ENCODE measurements at regions not wholly inside any gene's neighbourhood (a gene's known extent, or its start where the extent isn't known, plus 50 kb on each side); places are given as distances from the start of the nearest gene placed in this dataset.
"Not testable (repeated sequence)": the region's sequence is repeated elsewhere in the genome, so short reads cannot be mapped to it uniquely, and the experiment has no call there.

- H3K27me3 Mint-ChIP-seq (ENCODE audit: insufficient read depth): peaks cover 2% of the 10 kb centered on the region
- H3K9me3 Mint-ChIP-seq: no peaks in the 10 kb centered on the region
- no peak overlapping the region for H3K27ac Mint-ChIP-seq
- no peak for DNase-seq (ENCODE audit: low spot score)
- intact Hi-C loops (cut with micrococcal nuclease): no loop called here
- no peaks in the 10 kb centered on the region for H3K4me1 Mint-ChIP-seq (ENCODE audit: low read depth)
- H3K36me3 Mint-ChIP-seq (ENCODE audit: low read depth): no peaks in the 10 kb centered on the region
- no peak overlapping the region for H3K4me3 Mint-ChIP-seq
Measured at GRCh38 chr1:100643471-100644196, 75.9 kb upstream of the VCAM1 start.

DNA sequence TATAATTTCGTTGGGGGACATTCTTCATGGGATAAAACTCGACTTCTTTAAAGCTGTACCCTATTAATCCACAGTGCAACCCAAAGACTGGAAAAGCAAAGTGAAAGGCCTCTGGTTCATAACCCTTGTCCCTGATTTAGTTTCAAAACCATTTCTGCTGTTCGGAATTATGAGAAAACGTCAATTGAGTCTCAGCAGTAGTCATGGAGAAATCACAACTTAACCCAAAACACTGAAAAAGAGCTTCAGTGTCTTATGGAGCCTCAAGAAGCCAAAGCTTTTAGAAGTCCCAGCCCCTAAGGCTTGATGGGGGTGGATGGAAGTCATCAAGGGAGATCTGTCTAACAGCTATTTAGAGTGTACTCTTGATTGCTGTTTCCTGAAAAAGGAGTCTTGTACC lies 73.5 kb upstream of the VCAM1 start:
- no peaks in the 10 kb centered on the region for H3K4me1 Mint-ChIP-seq (ENCODE audit: low read depth)
- no peak for DNase-seq (ENCODE audit: low spot score)
- no peak overlapping the region for H3K4me3 Mint-ChIP-seq
- peaks cover 7% of the 10 kb centered on the region for H3K9me3 Mint-ChIP-seq
- H3K36me3 Mint-ChIP-seq (ENCODE audit: low read depth): no peaks in the 10 kb centered on the region
- H3K27ac Mint-ChIP-seq: no peak overlapping the region
- intact Hi-C loops (cut with micrococcal nuclease): no loop called here
- H3K27me3 Mint-ChIP-seq (ENCODE audit: insufficient read depth): no peaks in the 10 kb centered on the region

DNA sequence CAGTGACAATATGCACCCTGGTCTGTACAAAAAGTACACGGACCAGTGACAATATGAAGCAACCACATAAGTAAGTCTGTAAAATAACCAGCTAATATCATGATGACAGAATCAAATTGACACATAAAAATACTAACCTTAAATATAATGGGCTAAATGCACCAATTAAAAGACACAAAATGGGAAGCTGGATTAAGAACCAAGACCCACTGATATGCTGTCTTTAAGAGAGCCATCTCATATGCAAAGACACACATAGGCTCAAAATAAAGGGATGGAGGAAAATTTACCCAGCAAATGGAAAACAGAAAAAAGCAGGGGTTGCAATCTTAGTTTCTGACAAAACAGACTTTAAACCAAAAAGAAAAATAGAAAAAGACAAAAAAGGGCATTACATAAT lies 70.4 kb upstream of the VCAM1 start:
- H3K4me3 Mint-ChIP-seq: no peak overlapping the region
- no peak overlapping the region for H3K27ac Mint-ChIP-seq
- H3K27me3 Mint-ChIP-seq (ENCODE audit: insufficient read depth): no peaks in the 10 kb centered on the region
- H3K4me1 Mint-ChIP-seq (ENCODE audit: low read depth): no peaks in the 10 kb centered on the region
- intact Hi-C loops (cut with micrococcal nuclease): no loop called here
- H3K36me3 Mint-ChIP-seq (ENCODE audit: low read depth): no peaks in the 10 kb centered on the region
- H3K9me3 Mint-ChIP-seq: peaks cover 7% of the 10 kb centered on the region
- no peak for DNase-seq (ENCODE audit: low spot score)

- Mint-ChIP-seq H3K9me3 (no peaks in the 10 kb centered on the region), H3K36me3 (ENCODE audit: low read depth) (no peaks in the 10 kb centered on the region), H3K27ac (no peak overlapping the region), H3K27me3 (ENCODE audit: insufficient read depth) (no peaks in the 10 kb centered on the region), H3K4me1 (ENCODE audit: low read depth) (no peaks in the 10 kb centered on the region), H3K4me3 (no peak overlapping the region)
- intact Hi-C loops (cut with micrococcal nuclease): no loop called here
- DNase-seq (ENCODE audit: low spot score): no peak
Measured at GRCh38 chr1:100657876-100658715, 61.4 kb upstream of the VCAM1 start.

DNA sequence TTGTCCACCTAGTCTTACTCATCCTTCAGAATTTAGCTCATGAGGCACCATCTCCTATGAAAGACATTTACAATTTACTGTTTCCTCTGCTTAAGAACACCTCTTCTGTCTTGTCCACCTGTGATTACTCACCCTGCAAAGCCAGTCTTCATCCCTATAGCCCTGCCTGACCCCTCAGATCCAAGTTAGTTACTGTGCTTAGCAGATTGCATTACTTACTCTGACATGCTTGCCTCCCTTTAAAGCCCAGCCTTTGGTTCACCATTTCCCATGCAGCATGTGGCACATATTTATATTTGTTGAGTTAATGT lies 60.9 kb upstream of the VCAM1 start:
- DNase-seq (ENCODE audit: low spot score): no peak
- no peaks in the 10 kb centered on the region for H3K9me3 Mint-ChIP-seq
- no peak overlapping the region for H3K4me3 Mint-ChIP-seq
- H3K27me3 Mint-ChIP-seq (ENCODE audit: insufficient read depth): no peaks in the 10 kb centered on the region
- no peaks in the 10 kb centered on the region for H3K36me3 Mint-ChIP-seq (ENCODE audit: low read depth)
- intact Hi-C loops (cut with micrococcal nuclease): no loop called here
- H3K27ac Mint-ChIP-seq: no peak overlapping the region
- H3K4me1 Mint-ChIP-seq (ENCODE audit: low read depth): no peaks in the 10 kb centered on the region

DNA sequence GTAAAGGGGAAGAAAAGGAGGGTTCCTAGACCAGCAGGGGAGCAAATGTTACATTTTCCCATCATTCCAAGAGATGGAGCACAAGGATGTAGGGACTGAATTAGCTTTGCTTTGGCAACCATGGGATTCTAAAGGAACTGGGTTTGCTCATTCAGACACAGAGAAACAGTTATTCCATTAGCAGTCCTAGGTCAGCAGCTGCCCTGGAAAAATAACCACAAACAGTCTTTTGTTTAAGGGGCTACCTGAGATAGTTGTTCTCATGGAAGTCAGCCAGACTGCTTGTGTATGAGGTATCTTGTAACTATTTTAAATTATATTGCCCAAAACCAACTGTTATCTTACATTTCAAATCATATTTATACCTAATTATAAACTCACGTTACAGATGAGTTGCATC lies 58.4 kb upstream of the VCAM1 start:
- H3K4me1 Mint-ChIP-seq (ENCODE audit: low read depth): no peaks in the 10 kb centered on the region
- H3K4me3 Mint-ChIP-seq: no peak overlapping the region
- H3K36me3 Mint-ChIP-seq (ENCODE audit: low read depth): no peaks in the 10 kb centered on the region
- intact Hi-C loops (cut with micrococcal nuclease): no loop called here
- H3K27ac Mint-ChIP-seq: no peak overlapping the region
- H3K27me3 Mint-ChIP-seq (ENCODE audit: insufficient read depth): no peaks in the 10 kb centered on the region
- no peaks in the 10 kb centered on the region for H3K9me3 Mint-ChIP-seq
- DNase-seq (ENCODE audit: low spot score): no peak

DNA sequence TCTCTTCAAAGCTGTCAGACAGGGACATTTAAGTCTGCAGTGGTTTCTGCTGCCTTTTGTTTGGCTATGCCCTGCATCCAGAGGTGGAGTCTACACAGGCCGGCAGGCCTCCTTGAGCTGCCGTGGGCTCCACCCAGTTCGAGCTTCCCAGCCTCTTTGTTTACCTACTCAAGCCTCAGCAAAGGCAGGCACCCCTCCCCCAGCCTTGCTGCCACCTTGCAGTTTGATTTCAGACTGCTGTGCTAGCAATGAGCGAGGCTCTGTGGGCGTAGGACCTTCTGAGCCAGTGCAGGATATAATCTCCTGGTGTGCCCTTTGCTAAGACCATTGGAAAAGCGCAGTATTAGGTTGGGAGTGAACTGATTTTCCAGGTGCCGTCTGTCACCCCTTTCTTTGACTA lies 51.0 kb upstream of the VCAM1 start:
- H3K9me3 Mint-ChIP-seq; intact Hi-C loops (cut with micrococcal nuclease); H3K4me3 Mint-ChIP-seq; H3K27ac Mint-ChIP-seq; H3K4me1 Mint-ChIP-seq (ENCODE audit: low read depth); DNase-seq (ENCODE audit: low spot score); H3K27me3 Mint-ChIP-seq (ENCODE audit: insufficient read depth); H3K36me3 Mint-ChIP-seq (ENCODE audit: low read depth): not testable (repeated sequence)

Data from activated T-helper 1 cell treated with anti-CD3 and anti-CD28 coated beads, Interleukin-12 subunit alpha, Interleukin-12 subunit beta, Interleukin-2, Interleukin-4 antibody, amounts not matched to agents 30 ng/mL and 10 ng/mL and 1 ng/mL, durations not matched to agents 14 hours and 24 hours and 36 hours (primary cell).